Transverse colon (tissue), 4 donors: ENCODE measurements at regions not wholly inside any gene's neighbourhood (a gene's known extent, or its start where the extent isn't known, plus 50 kb on each side); places are given as distances from the start of the nearest gene placed in this dataset.

Source experiments
- EP300 ChIP-seq: sonication (generic); formaldehyde crosslinking; IDR thresholded peaks from one replicate; pipeline ENCODE4 v1.6.1; 2017; ENCODE audit warnings: antibody characterized with exemption, low read depth
- POLR2AphosphoS5 ChIP-seq, 3 donors: sonication (generic); formaldehyde crosslinking; IDR thresholded peaks; one replicate each; pipeline ENCODE4 v1.6.1; 2016; ENCODE audit warnings: antibody characterized with exemption in 3 of 3
- TF ChIP-seq, protein P1 (sequence below), 5 experiments: fragments of 200-600 bp in 3 of 5; fragments of 450-650 bp in 2 of 5; sonication (generic) in 3 of 5; IDR thresholded peaks; 1 replicate in 2 of 5; 2 replicates in 3 of 5; pipeline ENCODE4 v1.5.1; 2016 to 2017; ENCODE audit warnings: antibody characterized with exemption in 5 of 5, inconsistent platforms in 3 of 5, mild to moderate bottlenecking in 2 of 5, moderate library complexity in 1 of 5

DNA sequence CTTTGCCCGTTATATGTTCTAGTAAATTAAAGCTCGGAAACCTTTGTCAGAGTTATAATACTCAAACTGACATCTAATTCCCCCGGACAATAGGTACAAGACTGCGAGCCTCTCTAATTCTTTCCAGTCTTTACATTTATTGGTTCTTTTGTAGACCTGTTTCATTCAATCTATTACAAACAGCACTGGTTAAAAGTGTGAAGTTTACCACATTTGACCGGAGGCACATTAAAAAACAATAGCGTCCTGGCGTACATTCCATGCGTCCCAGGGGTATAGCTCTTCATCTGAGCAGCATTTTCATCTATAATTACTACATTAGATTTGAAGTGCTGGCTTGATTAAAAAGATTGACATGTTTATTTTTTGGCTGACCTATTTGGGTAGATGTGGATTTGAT lies 49.9 kb upstream of the TENM3 start:
- TF ChIP-seq, protein P1, sequence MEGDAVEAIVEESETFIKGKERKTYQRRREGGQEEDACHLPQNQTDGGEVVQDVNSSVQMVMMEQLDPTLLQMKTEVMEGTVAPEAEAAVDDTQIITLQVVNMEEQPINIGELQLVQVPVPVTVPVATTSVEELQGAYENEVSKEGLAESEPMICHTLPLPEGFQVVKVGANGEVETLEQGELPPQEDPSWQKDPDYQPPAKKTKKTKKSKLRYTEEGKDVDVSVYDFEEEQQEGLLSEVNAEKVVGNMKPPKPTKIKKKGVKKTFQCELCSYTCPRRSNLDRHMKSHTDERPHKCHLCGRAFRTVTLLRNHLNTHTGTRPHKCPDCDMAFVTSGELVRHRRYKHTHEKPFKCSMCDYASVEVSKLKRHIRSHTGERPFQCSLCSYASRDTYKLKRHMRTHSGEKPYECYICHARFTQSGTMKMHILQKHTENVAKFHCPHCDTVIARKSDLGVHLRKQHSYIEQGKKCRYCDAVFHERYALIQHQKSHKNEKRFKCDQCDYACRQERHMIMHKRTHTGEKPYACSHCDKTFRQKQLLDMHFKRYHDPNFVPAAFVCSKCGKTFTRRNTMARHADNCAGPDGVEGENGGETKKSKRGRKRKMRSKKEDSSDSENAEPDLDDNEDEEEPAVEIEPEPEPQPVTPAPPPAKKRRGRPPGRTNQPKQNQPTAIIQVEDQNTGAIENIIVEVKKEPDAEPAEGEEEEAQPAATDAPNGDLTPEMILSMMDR (IDR thresholded peaks at IDR 0.05) = no peak
- TF ChIP-seq EP300 (no peak), POLR2AphosphoS5 (IDR thresholded peaks at IDR 0.05) (no peak)
